HG03159 (cell line): ENCODE measurements at regions not wholly inside any gene's neighbourhood (a gene's known extent, or its start where the extent isn't known, plus 50 kb on each side); places are given as distances from the start of the nearest gene placed in this dataset.

Experiments
- ATAC-seq: cut with Tn5 transposase; IDR thresholded peaks from one replicate; pipeline ENCODE4 v1.9.1; 2021; ENCODE audit warnings: mild to moderate bottlenecking, moderate library complexity; ENCODE audit not compliant: unreplicated experiment

DNA sequence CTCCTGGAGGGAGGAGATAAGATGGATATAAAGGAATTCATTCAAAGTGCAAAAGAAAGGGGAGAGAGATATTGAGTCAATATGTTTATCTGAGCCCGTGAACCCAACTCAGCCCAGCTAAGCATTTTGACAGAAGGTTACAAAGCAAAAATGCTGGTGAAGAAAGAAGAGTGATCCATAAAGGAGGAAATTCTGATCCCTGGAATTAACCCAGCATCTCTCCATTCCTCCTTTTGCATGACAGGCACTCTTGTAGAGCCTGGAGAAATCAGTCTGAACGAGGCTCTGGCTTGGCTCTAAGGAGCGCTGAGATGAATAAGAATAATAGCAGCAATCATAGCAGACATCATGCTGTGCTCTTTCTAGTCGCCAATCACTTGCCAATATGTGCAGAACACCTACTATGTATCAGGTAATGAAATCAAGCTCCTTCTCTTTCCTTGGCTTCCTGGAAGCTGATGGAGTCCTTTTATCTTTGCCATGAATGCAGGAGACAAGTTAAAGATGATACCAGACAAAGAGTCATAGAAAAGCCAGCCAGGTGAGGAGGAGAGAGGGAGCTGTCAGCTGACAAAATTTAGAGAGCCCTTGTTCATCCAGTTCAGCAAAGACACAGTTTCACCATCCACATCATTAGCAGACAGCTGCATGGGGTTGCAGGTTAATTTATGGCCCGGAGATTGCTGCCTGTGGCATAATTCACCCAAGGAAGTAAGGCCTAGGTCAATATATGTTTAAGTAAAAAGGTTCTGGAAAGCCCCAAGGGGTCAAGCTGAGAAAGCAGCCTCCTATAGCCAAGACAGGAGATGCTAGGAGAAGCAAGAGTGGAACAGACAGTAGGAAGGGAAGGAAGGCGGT lies 476.5 kb upstream of the TBX3 start:
- no peak for ATAC-seq

DNA sequence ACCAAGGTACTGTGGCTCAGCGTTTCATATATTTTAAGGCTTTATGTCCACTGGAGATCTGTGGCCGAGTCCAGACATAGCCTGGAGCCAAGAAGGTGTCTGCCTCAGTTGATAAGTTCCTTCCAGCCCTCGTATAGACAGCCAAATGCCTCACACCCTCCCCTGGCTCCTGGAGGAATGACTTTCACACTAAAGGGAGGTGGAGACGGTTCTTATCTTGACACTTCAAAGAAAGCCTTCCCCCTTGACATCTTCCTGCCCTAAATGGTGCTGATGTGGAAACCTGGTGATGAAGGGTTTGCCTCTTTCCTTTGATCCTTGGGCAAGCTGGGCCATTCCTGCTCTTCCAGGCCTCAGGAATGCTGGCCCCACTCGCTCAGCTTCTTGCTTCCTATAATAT lies 474.8 kb upstream of the TBX3 start:
- ATAC-seq = no peak

DNA sequence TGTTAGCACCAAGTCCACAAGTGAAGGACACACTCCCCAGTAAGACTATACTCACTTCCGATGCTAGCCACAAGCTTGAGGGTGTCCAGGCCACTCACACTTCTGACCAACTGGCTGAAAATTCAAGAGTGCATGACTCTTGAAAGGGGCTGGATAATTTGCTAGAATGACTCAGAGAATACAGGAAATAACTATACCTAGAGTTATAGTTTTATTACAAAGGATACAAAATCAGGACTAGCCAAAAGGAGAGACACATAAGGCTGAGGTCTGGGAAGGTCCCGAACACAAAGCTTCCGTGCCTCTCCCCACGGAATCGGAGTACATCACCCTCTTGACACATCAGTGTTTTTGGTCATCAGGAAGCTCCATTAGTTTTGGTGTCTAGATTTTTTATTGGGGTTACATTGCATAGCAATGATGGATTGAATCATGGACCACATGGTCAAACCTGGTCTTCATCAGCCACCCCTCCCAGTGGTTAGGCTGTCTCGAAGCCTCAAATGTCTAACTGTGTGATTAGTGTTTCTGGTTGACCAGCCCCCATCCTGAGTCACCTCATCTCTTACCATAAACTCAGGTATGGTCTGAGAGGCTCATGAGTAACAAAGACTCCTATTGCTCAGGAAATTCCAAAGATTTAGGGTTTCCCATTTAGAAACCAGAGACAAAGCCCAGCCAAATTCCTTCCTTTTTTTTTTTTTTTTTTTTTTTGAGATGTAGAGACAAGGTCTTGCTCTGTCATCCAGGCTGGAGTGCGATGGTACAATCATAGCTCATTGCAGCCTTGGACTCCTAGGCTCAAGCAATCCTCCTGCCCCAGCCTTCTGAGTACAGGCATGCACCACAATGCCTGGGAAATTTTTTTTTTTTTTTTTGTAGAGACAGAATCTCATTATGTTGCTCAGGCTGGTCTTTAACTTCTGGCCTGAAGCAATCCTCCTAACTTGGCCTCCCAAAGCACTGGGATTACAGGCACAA lies 472.0 kb upstream of the TBX3 start:
- no peak for ATAC-seq

DNA sequence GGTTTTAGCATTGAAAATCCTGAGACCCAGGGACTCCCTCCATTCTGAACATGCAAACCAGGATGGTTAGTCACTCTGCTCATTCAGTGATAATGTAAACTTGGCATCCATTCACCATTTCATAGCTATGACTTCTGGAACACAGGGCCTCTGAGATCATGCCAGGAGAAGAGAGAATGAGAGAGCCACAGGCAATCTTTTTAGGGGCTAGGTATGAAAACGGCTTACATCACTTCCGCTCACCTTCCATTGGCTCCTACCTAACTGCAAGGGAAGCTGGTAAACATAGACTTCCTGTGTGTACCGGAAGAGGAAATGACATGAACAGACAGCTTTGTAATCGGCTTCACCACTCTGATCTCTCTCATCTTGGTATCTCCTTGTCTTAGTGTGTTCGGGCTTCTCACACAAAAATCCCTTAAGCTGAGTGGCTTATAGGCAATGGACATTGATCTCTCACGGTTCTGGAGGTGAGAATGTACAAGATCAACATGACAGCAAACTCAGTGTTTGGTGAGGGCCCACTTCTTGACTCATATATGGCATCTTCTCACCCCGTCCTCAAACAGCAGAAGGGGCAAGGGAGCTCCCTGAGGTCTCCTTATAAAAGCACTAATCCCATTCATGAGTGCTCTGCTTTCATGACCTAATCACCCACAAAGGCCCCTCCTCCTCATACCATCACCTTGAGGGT lies 465.9 kb upstream of the TBX3 start:
- no peak for ATAC-seq

DNA sequence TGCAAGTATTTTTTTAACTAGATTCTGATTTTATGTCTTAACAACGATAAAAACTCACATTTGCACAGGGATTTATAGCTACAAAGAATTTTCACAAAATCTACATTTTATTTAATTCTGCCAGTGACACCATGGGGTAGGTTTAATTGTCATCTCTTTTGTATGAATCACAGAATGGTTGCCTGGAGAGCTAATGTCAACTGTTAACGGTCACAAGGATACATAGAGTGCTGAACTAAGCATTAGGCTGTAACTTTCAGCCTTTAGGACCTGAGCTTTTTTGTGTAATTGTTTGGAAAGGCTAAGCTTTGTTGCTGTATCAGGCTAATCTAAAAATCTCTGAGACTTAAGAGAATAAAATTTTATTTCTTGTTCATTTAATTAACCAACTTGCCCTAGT lies 465.3 kb upstream of the TBX3 start:
- no peak for ATAC-seq

DNA sequence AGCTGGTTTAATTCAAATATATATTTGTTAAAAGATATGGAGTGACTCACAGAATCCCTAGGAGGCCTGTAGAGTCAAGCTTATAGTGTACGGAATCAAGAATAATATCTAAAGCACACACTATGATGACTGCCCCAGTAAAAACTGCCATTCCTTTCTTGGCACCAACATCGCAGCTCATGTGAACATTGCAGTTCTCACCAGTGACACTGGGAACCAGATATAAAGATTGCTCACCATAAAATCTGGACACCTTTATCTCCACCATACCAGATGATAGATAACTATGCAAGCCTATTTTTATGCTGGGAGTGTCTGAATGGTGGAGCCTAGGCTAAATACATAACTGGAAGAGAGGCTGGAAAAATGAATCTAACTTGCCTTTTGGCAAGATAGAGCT lies 463.9 kb upstream of the TBX3 start:
- ATAC-seq = no peak

DNA sequence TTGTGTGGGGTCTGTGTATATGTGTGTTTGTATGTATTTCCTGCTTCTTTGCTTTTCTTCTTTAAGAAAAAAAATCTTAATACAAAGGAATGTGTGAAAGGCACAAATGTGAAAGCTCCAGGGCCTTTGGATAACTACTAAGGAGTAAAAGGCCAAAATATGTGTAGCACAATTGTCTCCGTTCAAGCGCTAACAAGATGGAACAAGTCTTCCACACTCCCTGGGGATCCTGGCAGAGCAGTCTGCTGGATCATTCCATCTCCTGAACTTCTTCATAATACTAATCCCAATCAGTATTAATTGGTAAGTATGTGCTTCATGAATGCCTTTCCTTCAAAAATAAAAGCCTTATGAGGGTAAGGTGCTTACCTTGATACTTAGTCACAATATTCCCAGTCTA lies 462.5 kb upstream of the TBX3 start:
- no peak for ATAC-seq

DNA sequence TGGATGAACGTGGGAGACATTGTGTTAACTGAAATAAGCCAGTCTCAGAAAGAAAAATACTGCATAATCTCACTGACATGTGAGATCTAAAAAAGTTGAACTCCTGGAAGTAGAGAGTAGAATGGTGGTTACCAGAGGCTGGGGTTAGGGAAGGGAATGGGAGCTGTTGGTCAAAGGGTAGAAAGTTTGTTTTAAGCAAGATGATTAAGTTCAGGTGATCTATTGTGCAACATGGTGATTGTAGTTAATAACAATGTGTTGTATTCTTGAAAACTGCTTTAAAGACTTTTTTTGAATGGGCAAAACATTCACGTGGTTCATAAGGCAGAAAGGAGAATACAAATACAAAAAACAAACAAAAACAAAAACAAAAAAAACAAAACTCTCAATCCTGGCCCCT lies 460.4 kb upstream of the TBX3 start:
- ATAC-seq = no peak

DNA sequence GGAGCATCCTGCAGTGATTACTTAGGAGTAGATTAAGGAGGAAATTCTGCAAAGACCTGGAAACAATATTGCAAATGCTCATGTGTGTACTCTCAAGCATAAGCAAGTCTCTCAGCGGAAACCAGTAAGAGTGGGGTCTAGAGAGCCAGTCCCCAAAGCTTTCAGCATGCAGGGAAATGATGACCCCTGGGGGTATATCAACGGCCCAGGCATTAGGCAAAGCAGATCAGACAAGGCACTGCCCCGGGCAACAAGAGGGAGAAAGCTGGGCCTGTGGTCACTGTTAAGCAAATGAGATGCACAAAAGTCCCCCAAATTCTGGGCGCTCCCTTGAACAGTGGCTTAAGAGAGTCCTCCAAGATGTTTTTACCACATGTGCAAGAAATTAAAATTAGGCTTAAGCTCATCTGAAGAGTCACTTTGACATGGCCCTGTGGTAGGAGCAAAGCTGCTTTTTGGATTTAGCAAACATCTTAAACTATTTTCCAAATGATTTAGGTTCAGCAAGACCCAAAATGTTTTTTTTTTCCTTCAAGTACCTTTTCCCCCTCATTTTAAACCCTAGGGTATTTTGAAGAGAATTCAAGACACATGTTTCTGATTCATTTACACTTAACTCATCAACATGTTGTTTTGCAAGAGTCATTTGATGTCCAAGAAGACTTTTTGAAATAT lies 457.1 kb upstream of the TBX3 start:
- no peak for ATAC-seq

DNA sequence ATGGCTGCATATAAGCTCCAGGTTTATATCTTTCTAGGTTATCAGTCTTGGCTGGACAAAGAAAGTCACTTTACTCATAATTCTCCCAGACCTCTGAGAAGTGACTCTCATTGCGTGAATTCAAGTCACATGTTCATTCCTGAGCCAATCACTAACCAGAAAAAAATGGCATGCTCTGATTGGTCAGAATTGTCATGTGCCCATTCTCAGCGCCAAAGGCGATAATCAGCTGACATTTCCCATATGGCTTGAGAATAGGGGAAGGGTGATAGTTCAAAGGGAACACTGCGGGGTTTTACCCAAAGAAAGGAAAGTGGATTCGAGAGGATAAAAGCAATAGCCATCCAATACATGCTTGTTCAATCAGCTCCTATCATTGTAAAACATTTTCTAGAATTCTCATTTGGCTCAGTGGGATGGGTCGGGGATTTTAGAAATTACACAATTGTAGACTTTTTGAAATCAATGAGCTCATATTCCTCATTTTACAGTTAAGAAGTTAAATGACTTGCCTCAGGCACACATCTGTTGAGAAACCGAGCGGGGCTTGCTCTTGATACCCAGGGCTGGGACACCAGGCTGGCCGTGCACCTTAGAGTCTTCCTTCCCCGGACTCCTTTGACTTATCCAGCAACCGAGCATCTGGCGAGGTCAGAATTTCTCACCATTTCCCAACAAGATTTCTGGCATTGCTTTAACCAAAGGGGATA lies 454.0 kb upstream of the TBX3 start:
- no peak for ATAC-seq

DNA sequence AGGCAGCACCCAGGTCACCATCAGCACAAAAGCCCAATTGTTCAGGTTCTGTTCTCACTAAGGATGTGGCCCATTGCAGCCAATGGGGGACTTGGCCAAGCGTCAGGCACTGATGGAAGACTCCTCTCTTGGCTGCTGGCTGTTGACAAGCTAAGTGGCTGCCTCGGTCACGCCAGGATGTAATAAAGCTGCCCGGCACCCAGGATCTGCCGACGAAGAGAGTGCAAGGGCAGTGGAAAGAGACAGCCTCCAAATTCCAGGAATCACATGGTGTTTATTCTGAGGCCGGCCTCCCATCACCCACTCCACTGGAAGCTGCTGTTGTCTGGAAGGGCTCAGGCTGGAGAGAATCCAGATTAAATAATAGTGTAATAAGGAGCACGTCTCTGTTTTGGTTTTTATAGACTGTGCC lies 451.8 kb upstream of the TBX3 start:
- no peak for ATAC-seq

DNA sequence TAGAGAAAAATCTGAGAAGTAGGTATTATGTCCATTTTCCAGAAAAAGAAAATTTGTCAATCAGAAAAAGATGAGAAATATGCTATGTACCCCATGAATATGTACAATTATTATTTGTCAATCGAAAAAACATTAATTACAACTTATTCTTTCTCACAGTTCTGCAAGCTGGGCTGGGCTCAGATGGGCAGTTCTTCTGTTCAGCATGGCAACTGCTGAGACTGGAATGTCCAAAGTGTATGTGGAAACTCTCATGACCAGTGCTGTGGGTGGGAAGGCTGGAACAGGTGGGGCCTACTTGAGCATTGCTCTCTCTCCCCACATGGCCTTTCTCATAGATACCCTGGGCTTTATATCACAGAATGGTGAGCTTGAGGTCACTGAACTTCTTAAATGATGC lies 450.3 kb upstream of the TBX3 start:
- no peak for ATAC-seq

DNA sequence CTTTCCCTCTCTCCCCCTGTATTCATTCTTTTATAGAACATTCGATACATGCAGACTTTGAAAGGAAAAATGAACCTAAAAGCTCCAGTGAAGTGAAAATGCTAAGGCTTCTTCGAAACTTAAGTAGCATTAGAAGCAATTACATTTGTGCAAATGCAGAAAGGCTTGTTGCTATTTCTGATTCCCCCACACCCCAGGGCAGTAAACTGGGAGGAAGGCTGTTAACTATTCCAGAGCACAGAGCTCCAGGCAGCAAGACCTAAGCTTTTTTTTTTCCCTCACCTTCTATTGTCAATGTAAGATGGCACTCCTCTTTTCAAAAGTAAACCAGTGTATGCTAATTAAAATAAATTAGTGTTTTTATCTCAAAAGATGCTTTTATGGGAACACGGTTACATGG lies 448.9 kb upstream of the TBX3 start:
- ATAC-seq = no peak

DNA sequence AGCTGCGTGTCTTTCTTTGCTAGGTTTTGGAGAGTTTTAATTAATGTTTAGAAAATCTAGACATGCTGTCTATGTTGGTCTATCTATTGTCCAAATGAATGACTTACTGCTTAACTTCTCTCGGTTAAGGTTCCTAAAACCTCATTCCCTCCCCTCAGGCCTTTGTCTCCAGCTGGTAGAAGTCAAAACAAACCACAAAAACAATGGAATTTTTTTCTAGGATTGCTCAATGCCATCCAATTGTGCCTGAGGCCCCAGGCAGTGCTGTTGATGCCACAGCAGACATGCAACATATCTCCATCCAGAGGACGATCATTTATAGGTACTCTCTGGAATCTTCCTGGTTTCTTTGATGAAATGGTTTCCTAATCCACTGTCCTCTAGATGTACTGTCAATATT lies 448.2 kb upstream of the TBX3 start:
- ATAC-seq = no peak

DNA sequence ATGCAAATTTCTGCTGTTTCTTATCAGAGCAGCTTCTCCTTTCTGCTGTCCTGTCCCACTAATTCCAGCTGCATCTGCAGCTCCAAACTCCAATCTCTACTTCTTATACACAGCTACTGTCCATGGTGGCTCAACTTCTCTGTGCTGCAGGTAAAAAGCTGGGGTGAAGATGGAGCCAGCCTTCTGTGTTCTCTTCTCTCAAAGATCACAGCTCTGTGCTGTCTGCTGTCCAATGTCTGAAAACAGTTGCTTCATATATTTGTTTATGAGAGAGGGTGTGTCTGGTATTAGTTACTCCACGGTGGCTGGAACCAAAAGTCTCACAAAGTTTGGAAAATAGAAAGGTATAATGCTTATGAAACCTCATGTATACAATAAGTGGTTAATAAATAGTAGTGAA lies 445.8 kb upstream of the TBX3 start:
- ATAC-seq = no peak

DNA sequence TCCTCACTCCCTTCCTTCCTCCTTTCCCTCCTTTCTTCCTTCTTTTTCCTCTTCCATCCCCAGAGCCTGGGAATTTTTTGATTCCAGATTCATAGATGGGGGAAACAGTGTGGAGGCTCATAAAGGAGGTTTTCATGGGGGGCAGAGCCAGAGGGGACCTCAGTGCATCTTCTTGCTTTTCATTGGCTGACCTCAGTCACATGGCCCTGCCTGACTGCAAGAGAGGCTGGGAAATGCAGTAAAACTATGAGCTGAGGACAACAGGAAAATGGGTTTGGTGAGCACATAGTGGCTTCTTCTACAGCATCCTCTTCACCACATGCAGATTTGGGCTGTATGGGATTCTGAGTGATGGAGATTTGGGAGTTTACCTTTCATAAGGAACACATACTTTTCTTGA lies 437.1 kb upstream of the TBX3 start:
- ATAC-seq = no peak

DNA sequence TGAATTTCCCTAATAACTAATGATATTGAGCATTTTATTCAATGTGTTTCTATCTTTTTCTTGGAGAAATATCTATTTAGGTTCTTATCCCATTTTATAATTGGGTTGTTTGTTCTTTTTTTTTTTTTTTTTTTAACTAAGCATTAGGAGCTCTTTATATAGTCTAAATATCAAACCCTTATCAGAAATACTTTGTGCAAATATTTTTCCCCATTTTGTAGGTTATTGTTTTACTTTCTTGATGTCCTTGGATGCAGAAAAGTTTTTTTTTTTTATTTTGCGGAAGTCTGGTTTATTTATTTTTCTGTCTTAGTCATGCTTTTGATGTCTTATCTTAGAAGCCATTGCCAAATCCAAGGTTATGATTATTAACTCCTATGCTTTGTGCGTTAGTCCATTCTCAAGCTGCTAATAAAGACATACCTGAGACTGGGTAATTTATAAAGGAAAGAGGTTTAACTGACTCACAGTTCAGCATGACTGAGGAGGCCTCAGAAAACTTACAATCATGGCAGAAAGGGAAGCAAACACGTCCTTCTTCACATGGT lies 434.3 kb upstream of the TBX3 start:
- no peak for ATAC-seq

DNA sequence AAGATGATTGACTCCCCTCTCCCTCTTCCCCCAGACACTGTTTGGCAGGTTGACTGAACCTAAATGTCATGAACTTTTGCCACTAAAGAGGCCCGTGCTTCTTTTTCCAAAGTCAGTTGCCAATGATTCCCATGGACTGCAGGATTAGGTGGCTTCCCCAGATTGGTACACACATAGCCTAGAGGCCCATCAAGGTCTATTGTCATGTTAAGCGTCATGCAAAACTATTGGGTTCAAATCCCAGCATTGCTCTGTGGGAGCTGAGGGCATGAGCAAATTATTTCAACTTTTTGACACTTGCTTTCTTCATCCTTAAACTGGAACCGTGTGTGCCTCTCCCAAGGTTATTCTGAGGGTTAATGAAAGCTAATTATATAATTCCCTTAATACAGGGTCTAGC lies 430.2 kb upstream of the TBX3 start:
- ATAC-seq = no peak

DNA sequence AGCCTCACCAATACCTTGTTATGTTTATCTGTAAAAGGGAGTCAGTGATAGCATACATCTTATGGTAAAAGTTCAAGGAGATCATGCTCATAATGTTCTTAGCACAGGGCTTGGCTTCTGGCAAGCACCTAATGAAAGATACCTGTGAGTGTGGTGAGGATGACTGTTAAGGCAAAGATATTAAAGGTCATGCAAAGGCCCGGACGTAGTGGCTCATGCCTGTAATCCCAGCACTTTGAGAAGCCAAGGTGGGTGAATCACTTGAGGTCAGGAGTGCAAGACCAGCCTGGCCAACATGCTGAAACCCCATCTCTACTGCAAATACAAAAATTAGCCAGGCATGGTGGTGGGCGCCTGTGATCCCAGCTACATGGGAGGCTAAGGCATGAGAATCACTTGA lies 425.9 kb upstream of the TBX3 start:
- ATAC-seq = no peak
